Neural cell (in vitro differentiated cells): ENCODE measurements at regions not wholly inside any gene's neighbourhood (a gene's known extent, or its start where the extent isn't known, plus 50 kb on each side); places are given as distances from the start of the nearest gene placed in this dataset.

Experiments used
- H2AFZ ChIP-seq: fragments of 200-600, 300-800 bp; sonication (generic), shearing (Covaris generic); 2 replicates; pipeline ENCODE4 v1.6.0; 2014; ENCODE audit warnings: low read depth, mild to moderate bottlenecking, antibody characterized with exemption, low read length, moderate library complexity
- H3F3A ChIP-seq: fragments of 200-600 bp; shearing (Covaris generic); 2 replicates; pipeline ENCODE4 v1.6.1; 2016; ENCODE audit warnings: mild to moderate bottlenecking, moderate library complexity, mixed read lengths, antibody characterized with exemption, low read length; ENCODE audit not compliant: insufficient read depth, poor library complexity, severe bottlenecking
- H3K27ac ChIP-seq: fragments of 200-600, 300-800 bp; sonication (generic), shearing (Covaris generic); 2 replicates; pipeline ENCODE4 v1.5.1; 2014; ENCODE audit warnings: mild to moderate bottlenecking, low read length, moderate library complexity
- H3K27me3 ChIP-seq: fragments of 300-800, 200-600 bp; sonication (generic), shearing (Covaris generic); 2 replicates; pipeline ENCODE4 v1.6.0; 2014; ENCODE audit warnings: mild to moderate bottlenecking, low read depth, low read length, moderate library complexity; ENCODE audit not compliant: insufficient read depth
- H3K36me3 ChIP-seq: fragments of 300-800, 200-600 bp; sonication (generic), shearing (Covaris generic); 2 replicates; pipeline ENCODE4 v1.5.1; 2014; ENCODE audit warnings: mild to moderate bottlenecking, antibody characterized with exemption, low read length, moderate library complexity; ENCODE audit not compliant: insufficient read depth
- H3K4me2 ChIP-seq: fragments of 300-800, 200-600 bp; sonication (generic), shearing (Covaris generic); 2 replicates; pipeline ENCODE4 v1.6.0; 2014; ENCODE audit warnings: mild to moderate bottlenecking, low read length
- H3K4me3 ChIP-seq: fragments of 300-800, 200-600 bp; sonication (generic), shearing (Covaris generic); 2 replicates; pipeline ENCODE4 v1.5.1; 2014; ENCODE audit warnings: mild to moderate bottlenecking, low read length, moderate library complexity
- H3K79me2 ChIP-seq: fragments of 200-600 bp; shearing (Covaris generic); replicated peaks from 2 replicates; pipeline ENCODE4 v1.6.0; 2014; ENCODE audit warnings: mild to moderate bottlenecking, low read length, moderate library complexity; ENCODE audit not compliant: insufficient read depth
- H3K9ac ChIP-seq: fragments of 300-800, 200-600 bp; sonication (generic), shearing (Covaris generic); 2 replicates; pipeline ENCODE4 v1.6.1; 2016; ENCODE audit warnings: mild to moderate bottlenecking, low read length, mixed read lengths
- H3K9me2 ChIP-seq: fragments of 200-600 bp; shearing (Covaris generic); 2 replicates; pipeline ENCODE4 v1.6.1; 2016; ENCODE audit warnings: mild to moderate bottlenecking, low read length, mixed read lengths; ENCODE audit not compliant: insufficient read depth
- H3K9me3 ChIP-seq: fragments of 200-600, 300-800 bp; sonication (generic), shearing (Covaris generic); 2 replicates; pipeline ENCODE4 v1.6.1; 2016; ENCODE audit warnings: mild to moderate bottlenecking, mixed run types, low read length, moderate library complexity, mixed read lengths
- H4K20me1 ChIP-seq: fragments of 200-600 bp; shearing (Covaris generic); 2 replicates; pipeline ENCODE4 v1.6.1; 2016; ENCODE audit warnings: mild to moderate bottlenecking, mixed run types; ENCODE audit not compliant: insufficient read depth
- EP300 ChIP-seq: fragments of 450-650 bp; conservative IDR thresholded peaks from 2 replicates; pipeline ENCODE4 v1.6.1; 2014; ENCODE audit warnings: antibody characterized with exemption, mild to moderate bottlenecking, moderate library complexity; ENCODE audit not compliant: poor library complexity, severe bottlenecking
- EZH2 ChIP-seq: fragments of 200-600, 300-800 bp; shearing (Covaris generic), sonication (generic); IDR thresholded peaks from 2 replicates; pipeline ENCODE4 v1.6.1; 2014; ENCODE audit warnings: antibody characterized with exemption, low read length, borderline replicate concordance, mild to moderate bottlenecking; ENCODE audit not compliant: insufficient read depth, poor library complexity, severe bottlenecking
- MXI1 ChIP-seq: fragments of 450-650 bp; conservative IDR thresholded peaks from 2 replicates; pipeline ENCODE4 v1.6.1; 2014; ENCODE audit warnings: antibody characterized with exemption, mild to moderate bottlenecking; ENCODE audit not compliant: poor library complexity, severe bottlenecking
- POLR2AphosphoS5 ChIP-seq: IDR thresholded peaks from 2 replicates; pipeline ENCODE4 v1.6.1; 2012
- RAD21 ChIP-seq: fragments of 450-650 bp; conservative IDR thresholded peaks from 2 replicates; pipeline ENCODE4 v1.6.1; 2014; ENCODE audit warnings: antibody characterized with exemption, mild to moderate bottlenecking, moderate library complexity
- SMC3 ChIP-seq: fragments of 450-650 bp; conservative IDR thresholded peaks from 2 replicates; pipeline ENCODE4 v1.6.1; 2014; ENCODE audit warnings: antibody characterized with exemption, mild to moderate bottlenecking, moderate library complexity; ENCODE audit not compliant: poor library complexity
- TAF1 ChIP-seq: IDR thresholded peaks from 2 replicates; pipeline ENCODE4 v1.6.1; 2012; ENCODE audit warnings: low read depth
- TF ChIP-seq, protein P1 (sequence below): IDR thresholded peaks from 2 replicates; pipeline ENCODE4 v1.6.1; 2012; ENCODE audit warnings: borderline replicate concordance
- TF ChIP-seq, protein P2 (sequence below): fragments of 450-650 bp; IDR thresholded peaks from 2 replicates; pipeline ENCODE4 v1.5.1; 2014; ENCODE audit warnings: antibody characterized with exemption, mild to moderate bottlenecking, moderate library complexity; ENCODE audit not compliant: poor library complexity, severe bottlenecking

DNA sequence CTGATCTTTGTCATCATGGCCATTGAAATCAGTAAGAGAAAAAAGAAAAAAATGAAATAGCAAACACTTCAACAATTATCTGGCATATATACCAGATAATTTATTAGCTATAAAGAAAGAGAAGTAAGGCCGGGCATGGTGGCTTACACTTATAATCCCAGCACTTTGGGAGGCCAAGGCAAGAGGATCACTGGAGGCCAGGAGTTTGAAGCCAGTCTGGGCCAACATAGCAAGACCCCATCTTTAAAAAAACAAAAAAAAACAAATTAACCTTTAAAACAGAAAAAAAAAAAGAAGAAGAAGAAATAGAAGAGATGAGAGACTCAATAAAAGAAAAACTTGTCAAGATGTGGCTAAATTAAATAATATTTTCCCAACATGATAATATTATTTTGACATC, 61.6 kb upstream of the TGIF1 start:
- Histone ChIP-seq H3K4me3 (no peak overlapping the region), H2AFZ (no peak overlapping the region), H3F3A (no peaks in the 10 kb centered on the region), H3K9ac (no peak overlapping the region), H3K36me3 (no peaks in the 10 kb centered on the region), H3K9me3 (no peaks in the 10 kb centered on the region), H3K4me2 (no peak overlapping the region), H3K9me2 (no peaks in the 10 kb centered on the region), H4K20me1 (no peaks in the 10 kb centered on the region), H3K27me3 (no peaks in the 10 kb centered on the region), H3K79me2 (no peaks in the 10 kb centered on the region), H3K27ac (no peak overlapping the region)
- TF ChIP-seq EP300 (no peak), RAD21 (no peak), EZH2 (no peak), SMC3 (no peak), TAF1 (no peak), MXI1 (no peak), POLR2AphosphoS5 (no peak)
- TF ChIP-seq, protein P1, sequence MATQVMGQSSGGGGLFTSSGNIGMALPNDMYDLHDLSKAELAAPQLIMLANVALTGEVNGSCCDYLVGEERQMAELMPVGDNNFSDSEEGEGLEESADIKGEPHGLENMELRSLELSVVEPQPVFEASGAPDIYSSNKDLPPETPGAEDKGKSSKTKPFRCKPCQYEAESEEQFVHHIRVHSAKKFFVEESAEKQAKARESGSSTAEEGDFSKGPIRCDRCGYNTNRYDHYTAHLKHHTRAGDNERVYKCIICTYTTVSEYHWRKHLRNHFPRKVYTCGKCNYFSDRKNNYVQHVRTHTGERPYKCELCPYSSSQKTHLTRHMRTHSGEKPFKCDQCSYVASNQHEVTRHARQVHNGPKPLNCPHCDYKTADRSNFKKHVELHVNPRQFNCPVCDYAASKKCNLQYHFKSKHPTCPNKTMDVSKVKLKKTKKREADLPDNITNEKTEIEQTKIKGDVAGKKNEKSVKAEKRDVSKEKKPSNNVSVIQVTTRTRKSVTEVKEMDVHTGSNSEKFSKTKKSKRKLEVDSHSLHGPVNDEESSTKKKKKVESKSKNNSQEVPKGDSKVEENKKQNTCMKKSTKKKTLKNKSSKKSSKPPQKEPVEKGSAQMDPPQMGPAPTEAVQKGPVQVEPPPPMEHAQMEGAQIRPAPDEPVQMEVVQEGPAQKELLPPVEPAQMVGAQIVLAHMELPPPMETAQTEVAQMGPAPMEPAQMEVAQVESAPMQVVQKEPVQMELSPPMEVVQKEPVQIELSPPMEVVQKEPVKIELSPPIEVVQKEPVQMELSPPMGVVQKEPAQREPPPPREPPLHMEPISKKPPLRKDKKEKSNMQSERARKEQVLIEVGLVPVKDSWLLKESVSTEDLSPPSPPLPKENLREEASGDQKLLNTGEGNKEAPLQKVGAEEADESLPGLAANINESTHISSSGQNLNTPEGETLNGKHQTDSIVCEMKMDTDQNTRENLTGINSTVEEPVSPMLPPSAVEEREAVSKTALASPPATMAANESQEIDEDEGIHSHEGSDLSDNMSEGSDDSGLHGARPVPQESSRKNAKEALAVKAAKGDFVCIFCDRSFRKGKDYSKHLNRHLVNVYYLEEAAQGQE: no peak
- TF ChIP-seq, protein P2, sequence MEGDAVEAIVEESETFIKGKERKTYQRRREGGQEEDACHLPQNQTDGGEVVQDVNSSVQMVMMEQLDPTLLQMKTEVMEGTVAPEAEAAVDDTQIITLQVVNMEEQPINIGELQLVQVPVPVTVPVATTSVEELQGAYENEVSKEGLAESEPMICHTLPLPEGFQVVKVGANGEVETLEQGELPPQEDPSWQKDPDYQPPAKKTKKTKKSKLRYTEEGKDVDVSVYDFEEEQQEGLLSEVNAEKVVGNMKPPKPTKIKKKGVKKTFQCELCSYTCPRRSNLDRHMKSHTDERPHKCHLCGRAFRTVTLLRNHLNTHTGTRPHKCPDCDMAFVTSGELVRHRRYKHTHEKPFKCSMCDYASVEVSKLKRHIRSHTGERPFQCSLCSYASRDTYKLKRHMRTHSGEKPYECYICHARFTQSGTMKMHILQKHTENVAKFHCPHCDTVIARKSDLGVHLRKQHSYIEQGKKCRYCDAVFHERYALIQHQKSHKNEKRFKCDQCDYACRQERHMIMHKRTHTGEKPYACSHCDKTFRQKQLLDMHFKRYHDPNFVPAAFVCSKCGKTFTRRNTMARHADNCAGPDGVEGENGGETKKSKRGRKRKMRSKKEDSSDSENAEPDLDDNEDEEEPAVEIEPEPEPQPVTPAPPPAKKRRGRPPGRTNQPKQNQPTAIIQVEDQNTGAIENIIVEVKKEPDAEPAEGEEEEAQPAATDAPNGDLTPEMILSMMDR: no peak

DNA sequence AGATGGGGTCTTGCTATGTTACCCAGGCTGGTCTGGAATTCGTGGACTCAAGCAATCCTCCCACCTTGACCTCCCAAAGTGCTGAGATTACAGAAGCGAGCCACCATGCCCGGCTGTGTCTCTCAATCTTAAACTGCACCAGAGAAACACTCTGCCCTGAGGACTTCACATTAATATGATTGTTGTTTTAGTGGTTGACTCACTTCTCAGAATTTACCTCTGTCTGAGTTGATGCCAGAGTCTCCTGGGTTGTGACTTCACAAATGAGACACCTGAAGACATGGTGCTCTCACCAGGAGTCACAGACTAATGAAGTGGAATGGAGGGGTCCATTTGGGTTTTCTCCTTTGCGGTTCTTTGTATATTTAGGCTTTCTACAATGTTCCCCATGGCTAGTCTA, 61.0 kb upstream of the TGIF1 start:
- no peak overlapping the region for H3K9ac ChIP-seq
- no peak overlapping the region for H3K27ac ChIP-seq
- no peaks in the 10 kb centered on the region for H3K27me3 ChIP-seq
- H3F3A ChIP-seq: no peaks in the 10 kb centered on the region
- no peaks in the 10 kb centered on the region for H4K20me1 ChIP-seq
- H3K36me3 ChIP-seq: no peaks in the 10 kb centered on the region
- no peaks in the 10 kb centered on the region for H3K9me3 ChIP-seq
- H2AFZ ChIP-seq: no peak overlapping the region
- H3K9me2 ChIP-seq: no peaks in the 10 kb centered on the region
- TF ChIP-seq SMC3 (no peak), POLR2AphosphoS5 (no peak), MXI1 (no peak), RAD21 (no peak), TAF1 (no peak), EZH2 (no peak), EP300 (no peak)
- TF ChIP-seq, protein P1: no peak
- TF ChIP-seq, protein P2: no peak
- no peak overlapping the region for H3K4me3 ChIP-seq
- no peaks in the 10 kb centered on the region for H3K79me2 ChIP-seq
- H3K4me2 ChIP-seq: no peak overlapping the region
